HL-60 (cell line): ENCODE measurements at regions not wholly inside any gene's neighbourhood (a gene's known extent, or its start where the extent isn't known, plus 50 kb on each side); places are given as distances from the start of the nearest gene placed in this dataset.

Experiments used
- CTCF ChIP-seq: IDR thresholded peaks from one replicate; pipeline ENCODE4 v1.5.1; 2011; ENCODE audit warnings: low read length, control low read depth, inconsistent platforms; ENCODE audit not compliant: insufficient read depth
- TF ChIP-seq, protein P1 (sequence below): IDR thresholded peaks from 2 replicates; pipeline ENCODE4 v1.6.1; 2012; ENCODE audit warnings: low read depth; ENCODE audit not compliant: insufficient replicate concordance

DNA sequence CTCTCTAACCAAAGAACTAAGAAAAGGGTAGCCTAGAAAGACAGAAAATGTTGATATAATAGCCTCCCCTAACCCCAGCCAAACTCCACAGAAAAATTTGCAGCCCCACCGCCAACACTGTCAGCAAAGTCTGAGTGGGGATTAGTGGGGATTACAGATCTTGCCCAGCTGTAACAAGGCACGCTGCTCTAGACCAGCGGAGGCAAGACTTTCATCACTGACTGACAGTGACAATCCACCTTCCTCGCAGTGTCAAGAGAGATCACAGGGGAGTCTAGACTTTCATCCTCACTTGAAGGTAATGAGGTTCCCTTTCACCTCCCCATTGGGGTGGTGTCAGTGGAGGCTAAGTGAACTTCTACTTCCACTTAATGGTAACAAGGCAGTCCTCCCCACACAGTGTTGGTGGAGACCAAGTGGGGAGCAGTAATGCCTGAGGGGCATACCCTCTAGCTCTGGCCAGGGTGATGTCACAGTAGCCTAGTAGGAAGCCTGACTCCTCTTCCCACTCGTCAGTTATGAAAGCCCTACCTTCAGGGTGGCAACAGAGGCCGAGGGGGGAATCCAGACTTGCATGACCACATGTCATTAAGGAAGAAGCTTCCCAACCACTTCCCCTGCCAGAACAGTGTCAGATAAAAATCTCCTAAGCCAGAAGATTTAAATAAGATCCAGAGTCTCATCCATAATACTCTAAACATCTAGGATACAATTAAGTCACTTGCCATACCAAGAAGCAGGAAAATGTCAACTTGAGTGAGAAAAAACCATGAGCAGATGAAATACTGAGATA, 91.7 kb upstream of the RASSF8 start:
- TF ChIP-seq, protein P1, sequence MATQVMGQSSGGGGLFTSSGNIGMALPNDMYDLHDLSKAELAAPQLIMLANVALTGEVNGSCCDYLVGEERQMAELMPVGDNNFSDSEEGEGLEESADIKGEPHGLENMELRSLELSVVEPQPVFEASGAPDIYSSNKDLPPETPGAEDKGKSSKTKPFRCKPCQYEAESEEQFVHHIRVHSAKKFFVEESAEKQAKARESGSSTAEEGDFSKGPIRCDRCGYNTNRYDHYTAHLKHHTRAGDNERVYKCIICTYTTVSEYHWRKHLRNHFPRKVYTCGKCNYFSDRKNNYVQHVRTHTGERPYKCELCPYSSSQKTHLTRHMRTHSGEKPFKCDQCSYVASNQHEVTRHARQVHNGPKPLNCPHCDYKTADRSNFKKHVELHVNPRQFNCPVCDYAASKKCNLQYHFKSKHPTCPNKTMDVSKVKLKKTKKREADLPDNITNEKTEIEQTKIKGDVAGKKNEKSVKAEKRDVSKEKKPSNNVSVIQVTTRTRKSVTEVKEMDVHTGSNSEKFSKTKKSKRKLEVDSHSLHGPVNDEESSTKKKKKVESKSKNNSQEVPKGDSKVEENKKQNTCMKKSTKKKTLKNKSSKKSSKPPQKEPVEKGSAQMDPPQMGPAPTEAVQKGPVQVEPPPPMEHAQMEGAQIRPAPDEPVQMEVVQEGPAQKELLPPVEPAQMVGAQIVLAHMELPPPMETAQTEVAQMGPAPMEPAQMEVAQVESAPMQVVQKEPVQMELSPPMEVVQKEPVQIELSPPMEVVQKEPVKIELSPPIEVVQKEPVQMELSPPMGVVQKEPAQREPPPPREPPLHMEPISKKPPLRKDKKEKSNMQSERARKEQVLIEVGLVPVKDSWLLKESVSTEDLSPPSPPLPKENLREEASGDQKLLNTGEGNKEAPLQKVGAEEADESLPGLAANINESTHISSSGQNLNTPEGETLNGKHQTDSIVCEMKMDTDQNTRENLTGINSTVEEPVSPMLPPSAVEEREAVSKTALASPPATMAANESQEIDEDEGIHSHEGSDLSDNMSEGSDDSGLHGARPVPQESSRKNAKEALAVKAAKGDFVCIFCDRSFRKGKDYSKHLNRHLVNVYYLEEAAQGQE = no peak
- no peak for TF ChIP-seq CTCF
